ENCODE measurements at regions not wholly inside any gene's neighbourhood (a gene's known extent, or its start where the extent isn't known, plus 50 kb on each side); places are given as distances from the start of the nearest gene placed in this dataset.
A peak's percentile ranks its signal among the peaks of the same experiment; 100 is the strongest.
"Not testable (repeated sequence)": the region's sequence is repeated elsewhere in the genome, so short reads cannot be mapped to it uniquely, and the experiment has no call there.

DNA sequence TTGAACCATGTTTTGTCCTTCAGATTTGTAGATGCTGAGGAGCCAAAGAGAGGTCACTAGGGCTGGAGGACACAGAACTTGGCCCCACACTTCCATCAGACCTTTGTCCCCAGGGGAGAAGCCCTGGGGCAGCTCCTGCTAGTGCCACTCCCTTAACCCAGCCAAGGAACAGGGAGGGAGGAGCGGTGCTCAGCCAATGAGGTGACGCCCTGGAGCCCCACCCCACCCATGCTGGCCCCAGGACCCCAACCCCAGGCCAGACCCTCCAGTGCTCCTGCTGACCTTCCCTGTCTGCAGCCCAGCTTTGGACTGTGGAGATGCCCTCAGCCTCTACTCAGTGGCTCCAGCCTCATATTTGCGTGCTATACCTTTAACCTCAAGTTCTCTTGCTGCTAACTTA, 1951.9 kb downstream of the FOXD4L5 start:
- H3K4me3 ChIP-seq (ENCODE audit: low read length); H3K36me3 ChIP-seq (ENCODE audit: low read depth, low read length); BruUV-seq (replicated peaks); H3K9me2 ChIP-seq (replicated peaks; ENCODE audit: low read length); H3K27ac ChIP-seq (ENCODE audit: low read length); H3K79me2 ChIP-seq (ENCODE audit: low read length); intact Hi-C loops (cut with micrococcal nuclease); H3K27me3 ChIP-seq (ENCODE audit: low read length); H3F3A ChIP-seq (ENCODE audit: low read length, unreplicated experiment); DNase-seq; H3K4me2 ChIP-seq (ENCODE audit: low read length); H3K9me3 ChIP-seq (ENCODE audit: low read length); POLR2A ChIA-PET (ENCODE audit: unreplicated experiment); H2AFZ ChIP-seq (ENCODE audit: low read length); CTCF ChIA-PET; H3K4me1 ChIP-seq (ENCODE audit: insufficient read depth, low read length); ATAC-seq; H3K9ac ChIP-seq (ENCODE audit: low read length); H4K20me1 ChIP-seq (ENCODE audit: low read length): not testable (repeated sequence)

DNA sequence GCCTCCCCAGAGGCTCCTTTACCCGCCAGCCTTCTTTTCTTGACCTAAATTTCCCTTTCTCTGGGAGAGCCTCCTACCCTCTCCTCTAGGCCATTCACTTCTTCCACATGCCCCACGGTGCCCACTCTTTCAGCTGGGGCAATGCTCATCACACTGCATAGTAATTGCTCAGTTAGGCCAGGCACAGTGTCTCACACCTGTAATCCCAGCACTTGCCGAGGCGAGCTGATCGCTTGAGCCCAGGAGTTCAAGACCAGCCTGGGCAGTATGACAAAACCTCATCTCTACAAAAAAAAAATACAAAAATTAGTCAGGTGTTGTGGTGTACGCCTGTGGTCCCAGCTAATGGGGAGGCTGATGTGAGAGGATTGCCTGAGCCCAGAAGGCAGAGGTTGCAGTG, 1956.7 kb downstream of the FOXD4L5 start:
- H3K4me3 ChIP-seq (ENCODE audit: low read length); H2AFZ ChIP-seq (ENCODE audit: low read length); H3K9me2 ChIP-seq (replicated peaks; ENCODE audit: low read length); H3K79me2 ChIP-seq (ENCODE audit: low read length); H3K36me3 ChIP-seq (ENCODE audit: low read depth, low read length); H4K20me1 ChIP-seq (ENCODE audit: low read length); CTCF ChIA-PET; DNase-seq; H3K9me3 ChIP-seq (ENCODE audit: low read length); intact Hi-C loops (cut with micrococcal nuclease); BruUV-seq (replicated peaks); H3K4me2 ChIP-seq (ENCODE audit: low read length); H3F3A ChIP-seq (ENCODE audit: low read length, unreplicated experiment); H3K27ac ChIP-seq (ENCODE audit: low read length); ATAC-seq; H3K9ac ChIP-seq (ENCODE audit: low read length); H3K27me3 ChIP-seq (ENCODE audit: low read length); H3K4me1 ChIP-seq (ENCODE audit: insufficient read depth, low read length); POLR2A ChIA-PET (ENCODE audit: unreplicated experiment): not testable (repeated sequence)

- CTCF ChIA-PET; H3K27me3 ChIP-seq (ENCODE audit: low read length); ATAC-seq; H3K36me3 ChIP-seq (ENCODE audit: low read depth, low read length); POLR2A ChIA-PET (ENCODE audit: unreplicated experiment); H3K4me2 ChIP-seq (ENCODE audit: low read length); H3K27ac ChIP-seq (ENCODE audit: low read length); H3K4me1 ChIP-seq (ENCODE audit: insufficient read depth, low read length); H3K79me2 ChIP-seq (ENCODE audit: low read length); H3K4me3 ChIP-seq (ENCODE audit: low read length); H3K9me3 ChIP-seq (ENCODE audit: low read length); H3F3A ChIP-seq (ENCODE audit: low read length, unreplicated experiment); H3K9ac ChIP-seq (ENCODE audit: low read length); intact Hi-C loops (cut with micrococcal nuclease); BruUV-seq (replicated peaks); DNase-seq; H2AFZ ChIP-seq (ENCODE audit: low read length); H3K9me2 ChIP-seq (replicated peaks; ENCODE audit: low read length); H4K20me1 ChIP-seq (ENCODE audit: low read length): not testable (repeated sequence)
Measured at GRCh38 chr9:63327211-63327610, 1957.8 kb downstream of the FOXD4L5 start.

- ATAC-seq; H2AFZ ChIP-seq (ENCODE audit: low read length); H3K9me3 ChIP-seq (ENCODE audit: low read length); POLR2A ChIA-PET (ENCODE audit: unreplicated experiment); H4K20me1 ChIP-seq (ENCODE audit: low read length); H3K9me2 ChIP-seq (replicated peaks; ENCODE audit: low read length); H3K4me1 ChIP-seq (ENCODE audit: insufficient read depth, low read length); H3K79me2 ChIP-seq (ENCODE audit: low read length); intact Hi-C loops (cut with micrococcal nuclease); H3F3A ChIP-seq (ENCODE audit: low read length, unreplicated experiment); H3K4me2 ChIP-seq (ENCODE audit: low read length); CTCF ChIA-PET; H3K4me3 ChIP-seq (ENCODE audit: low read length); H3K27ac ChIP-seq (ENCODE audit: low read length); BruUV-seq (replicated peaks); H3K9ac ChIP-seq (ENCODE audit: low read length); H3K36me3 ChIP-seq (ENCODE audit: low read depth, low read length); H3K27me3 ChIP-seq (ENCODE audit: low read length); DNase-seq: not testable (repeated sequence)
Measured at GRCh38 chr9:63326665-63327064, 1958.3 kb downstream of the FOXD4L5 start.

DNA sequence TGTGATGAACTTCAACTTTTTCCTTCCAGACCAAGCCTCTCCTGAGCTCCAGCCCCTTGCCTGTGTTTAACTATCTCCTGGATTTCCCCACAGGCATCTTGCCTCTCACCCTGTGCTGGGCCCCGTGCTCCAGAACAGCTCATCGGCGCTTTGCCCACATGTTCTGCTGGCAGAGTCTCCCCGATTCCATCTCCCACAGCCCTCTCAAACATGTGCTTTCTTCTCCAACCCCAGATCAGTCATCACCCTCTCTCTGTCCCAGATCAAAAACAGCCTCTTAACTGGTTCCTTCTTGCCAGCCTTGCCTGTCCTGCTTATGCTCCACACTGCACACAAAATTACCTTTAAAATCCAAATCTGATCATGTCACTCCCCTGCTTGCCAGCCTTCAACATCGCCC, 1959.3 kb downstream of the FOXD4L5 start:
- POLR2A ChIA-PET (ENCODE audit: unreplicated experiment); H3K9me2 ChIP-seq (replicated peaks; ENCODE audit: low read length); H3K4me2 ChIP-seq (ENCODE audit: low read length); H2AFZ ChIP-seq (ENCODE audit: low read length); H3K9me3 ChIP-seq (ENCODE audit: low read length); BruUV-seq (replicated peaks); H3K9ac ChIP-seq (ENCODE audit: low read length); H3K4me1 ChIP-seq (ENCODE audit: insufficient read depth, low read length); H3K36me3 ChIP-seq (ENCODE audit: low read depth, low read length); H3K27ac ChIP-seq (ENCODE audit: low read length); CTCF ChIA-PET; intact Hi-C loops (cut with micrococcal nuclease); H3K27me3 ChIP-seq (ENCODE audit: low read length); H3F3A ChIP-seq (ENCODE audit: low read length, unreplicated experiment); ATAC-seq; H4K20me1 ChIP-seq (ENCODE audit: low read length); H3K79me2 ChIP-seq (ENCODE audit: low read length); H3K4me3 ChIP-seq (ENCODE audit: low read length); DNase-seq: not testable (repeated sequence)

- H4K20me1 ChIP-seq (ENCODE audit: low read length); H3K9me3 ChIP-seq (ENCODE audit: low read length); H2AFZ ChIP-seq (ENCODE audit: low read length); H3K4me2 ChIP-seq (ENCODE audit: low read length); CTCF ChIA-PET; H3F3A ChIP-seq (ENCODE audit: low read length, unreplicated experiment); H3K4me1 ChIP-seq (ENCODE audit: insufficient read depth, low read length); ATAC-seq; H3K9me2 ChIP-seq (replicated peaks; ENCODE audit: low read length); BruUV-seq (replicated peaks); H3K79me2 ChIP-seq (ENCODE audit: low read length); DNase-seq; H3K27ac ChIP-seq (ENCODE audit: low read length); H3K4me3 ChIP-seq (ENCODE audit: low read length); H3K9ac ChIP-seq (ENCODE audit: low read length); POLR2A ChIA-PET (ENCODE audit: unreplicated experiment); intact Hi-C loops (cut with micrococcal nuclease); H3K36me3 ChIP-seq (ENCODE audit: low read depth, low read length); H3K27me3 ChIP-seq (ENCODE audit: low read length): not testable (repeated sequence)
Measured at GRCh38 chr9:63318093-63318492, 1966.9 kb downstream of the FOXD4L5 start.

GRCh38 chr9:63315387-63315786, 1969.6 kb downstream of the FOXD4L5 start:
- H3K36me3 ChIP-seq (ENCODE audit: low read depth, low read length); H3K27me3 ChIP-seq (ENCODE audit: low read length); ATAC-seq; H3K4me1 ChIP-seq (ENCODE audit: insufficient read depth, low read length); H3K9me2 ChIP-seq (replicated peaks; ENCODE audit: low read length); H3K27ac ChIP-seq (ENCODE audit: low read length); H2AFZ ChIP-seq (ENCODE audit: low read length); H3F3A ChIP-seq (ENCODE audit: low read length, unreplicated experiment); H3K79me2 ChIP-seq (ENCODE audit: low read length); DNase-seq; POLR2A ChIA-PET (ENCODE audit: unreplicated experiment); intact Hi-C loops (cut with micrococcal nuclease); H3K4me3 ChIP-seq (ENCODE audit: low read length); H4K20me1 ChIP-seq (ENCODE audit: low read length); H3K9me3 ChIP-seq (ENCODE audit: low read length); H3K4me2 ChIP-seq (ENCODE audit: low read length); CTCF ChIA-PET; H3K9ac ChIP-seq (ENCODE audit: low read length): not testable (repeated sequence)
- BruUV-seq (replicated peaks) = TSS peak; percentile 18
